ENCODE measurements at regions not wholly inside any gene's neighbourhood (a gene's known extent, or its start where the extent isn't known, plus 50 kb on each side); places are given as distances from the start of the nearest gene placed in this dataset.

DNA sequence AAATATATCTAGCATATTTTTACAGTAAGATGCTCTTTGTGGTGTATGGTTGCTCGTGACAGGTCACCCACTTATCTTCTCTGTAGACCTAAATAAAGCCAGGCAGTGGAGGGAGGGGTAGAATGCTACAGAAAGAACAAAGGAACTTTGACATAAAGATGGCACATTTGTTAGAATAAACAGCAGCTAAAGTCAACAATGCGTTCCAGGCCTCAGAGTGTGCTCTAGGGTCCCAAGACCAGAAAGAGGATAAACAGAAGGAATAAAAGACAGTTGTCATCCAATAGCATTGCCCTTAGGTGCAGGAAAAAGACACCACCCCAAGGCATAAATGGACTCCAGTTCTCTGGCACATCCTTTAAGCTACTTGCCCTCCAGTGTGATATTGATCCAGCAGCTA lies 523.0 kb upstream of the CDH11 start:
- no peak overlapping the region for H3K4me3 ChIP-seq (replicated peaks; ENCODE audit: insufficient read depth, low read length)
- H3K27ac ChIP-seq (replicated peaks) = no peak overlapping the region
- H3K27me3 ChIP-seq (ENCODE audit: insufficient read depth, poor library complexity, severe bottlenecking) = no peaks in the 10 kb centered on the region
- DNase-seq (ENCODE audit: low read depth in 1 of 2, low spot score in 1 of 2) = no peak
- TF ChIP-seq SPI1 (IDR thresholded peaks at IDR 0.05; ENCODE audit: borderline replicate concordance, low read depth) (no peak), GABPA (IDR thresholded peaks at IDR 0.05; ENCODE audit: low read depth) (no peak), POLR2AphosphoS5 (IDR thresholded peaks at IDR 0.05; ENCODE audit: low read depth) (no peak)
- TF ChIP-seq, protein P1, sequence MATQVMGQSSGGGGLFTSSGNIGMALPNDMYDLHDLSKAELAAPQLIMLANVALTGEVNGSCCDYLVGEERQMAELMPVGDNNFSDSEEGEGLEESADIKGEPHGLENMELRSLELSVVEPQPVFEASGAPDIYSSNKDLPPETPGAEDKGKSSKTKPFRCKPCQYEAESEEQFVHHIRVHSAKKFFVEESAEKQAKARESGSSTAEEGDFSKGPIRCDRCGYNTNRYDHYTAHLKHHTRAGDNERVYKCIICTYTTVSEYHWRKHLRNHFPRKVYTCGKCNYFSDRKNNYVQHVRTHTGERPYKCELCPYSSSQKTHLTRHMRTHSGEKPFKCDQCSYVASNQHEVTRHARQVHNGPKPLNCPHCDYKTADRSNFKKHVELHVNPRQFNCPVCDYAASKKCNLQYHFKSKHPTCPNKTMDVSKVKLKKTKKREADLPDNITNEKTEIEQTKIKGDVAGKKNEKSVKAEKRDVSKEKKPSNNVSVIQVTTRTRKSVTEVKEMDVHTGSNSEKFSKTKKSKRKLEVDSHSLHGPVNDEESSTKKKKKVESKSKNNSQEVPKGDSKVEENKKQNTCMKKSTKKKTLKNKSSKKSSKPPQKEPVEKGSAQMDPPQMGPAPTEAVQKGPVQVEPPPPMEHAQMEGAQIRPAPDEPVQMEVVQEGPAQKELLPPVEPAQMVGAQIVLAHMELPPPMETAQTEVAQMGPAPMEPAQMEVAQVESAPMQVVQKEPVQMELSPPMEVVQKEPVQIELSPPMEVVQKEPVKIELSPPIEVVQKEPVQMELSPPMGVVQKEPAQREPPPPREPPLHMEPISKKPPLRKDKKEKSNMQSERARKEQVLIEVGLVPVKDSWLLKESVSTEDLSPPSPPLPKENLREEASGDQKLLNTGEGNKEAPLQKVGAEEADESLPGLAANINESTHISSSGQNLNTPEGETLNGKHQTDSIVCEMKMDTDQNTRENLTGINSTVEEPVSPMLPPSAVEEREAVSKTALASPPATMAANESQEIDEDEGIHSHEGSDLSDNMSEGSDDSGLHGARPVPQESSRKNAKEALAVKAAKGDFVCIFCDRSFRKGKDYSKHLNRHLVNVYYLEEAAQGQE (IDR thresholded peaks at IDR 0.05; ENCODE audit: insufficient replicate concordance, low read depth) = no peak
- TF ChIP-seq, protein P2, sequence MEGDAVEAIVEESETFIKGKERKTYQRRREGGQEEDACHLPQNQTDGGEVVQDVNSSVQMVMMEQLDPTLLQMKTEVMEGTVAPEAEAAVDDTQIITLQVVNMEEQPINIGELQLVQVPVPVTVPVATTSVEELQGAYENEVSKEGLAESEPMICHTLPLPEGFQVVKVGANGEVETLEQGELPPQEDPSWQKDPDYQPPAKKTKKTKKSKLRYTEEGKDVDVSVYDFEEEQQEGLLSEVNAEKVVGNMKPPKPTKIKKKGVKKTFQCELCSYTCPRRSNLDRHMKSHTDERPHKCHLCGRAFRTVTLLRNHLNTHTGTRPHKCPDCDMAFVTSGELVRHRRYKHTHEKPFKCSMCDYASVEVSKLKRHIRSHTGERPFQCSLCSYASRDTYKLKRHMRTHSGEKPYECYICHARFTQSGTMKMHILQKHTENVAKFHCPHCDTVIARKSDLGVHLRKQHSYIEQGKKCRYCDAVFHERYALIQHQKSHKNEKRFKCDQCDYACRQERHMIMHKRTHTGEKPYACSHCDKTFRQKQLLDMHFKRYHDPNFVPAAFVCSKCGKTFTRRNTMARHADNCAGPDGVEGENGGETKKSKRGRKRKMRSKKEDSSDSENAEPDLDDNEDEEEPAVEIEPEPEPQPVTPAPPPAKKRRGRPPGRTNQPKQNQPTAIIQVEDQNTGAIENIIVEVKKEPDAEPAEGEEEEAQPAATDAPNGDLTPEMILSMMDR (IDR thresholded peaks at IDR 0.05; ENCODE audit: insufficient read depth, low read length) = no peak

GRCh38 chr16:65641762-65642289 lies 520.0 kb upstream of the CDH11 start:
- no peak overlapping the region for H3K4me3 ChIP-seq (replicated peaks; ENCODE audit: insufficient read depth, low read length)
- DNase-seq (ENCODE audit: low read depth in 1 of 2, low spot score in 1 of 2) = no peak
- peaks cover 2% of the 10 kb centered on the region for H3K27me3 ChIP-seq (ENCODE audit: insufficient read depth, poor library complexity, severe bottlenecking)
- TF ChIP-seq SPI1 (IDR thresholded peaks at IDR 0.05; ENCODE audit: borderline replicate concordance, low read depth) (no peak), POLR2AphosphoS5 (IDR thresholded peaks at IDR 0.05; ENCODE audit: low read depth) (no peak), GABPA (IDR thresholded peaks at IDR 0.05; ENCODE audit: low read depth) (no peak)
- TF ChIP-seq, protein P1 (IDR thresholded peaks at IDR 0.05; ENCODE audit: insufficient replicate concordance, low read depth) = no peak
- TF ChIP-seq, protein P2 (IDR thresholded peaks at IDR 0.05; ENCODE audit: insufficient read depth, low read length) = no peak
- H3K27ac ChIP-seq (replicated peaks) = no peak overlapping the region

DNA sequence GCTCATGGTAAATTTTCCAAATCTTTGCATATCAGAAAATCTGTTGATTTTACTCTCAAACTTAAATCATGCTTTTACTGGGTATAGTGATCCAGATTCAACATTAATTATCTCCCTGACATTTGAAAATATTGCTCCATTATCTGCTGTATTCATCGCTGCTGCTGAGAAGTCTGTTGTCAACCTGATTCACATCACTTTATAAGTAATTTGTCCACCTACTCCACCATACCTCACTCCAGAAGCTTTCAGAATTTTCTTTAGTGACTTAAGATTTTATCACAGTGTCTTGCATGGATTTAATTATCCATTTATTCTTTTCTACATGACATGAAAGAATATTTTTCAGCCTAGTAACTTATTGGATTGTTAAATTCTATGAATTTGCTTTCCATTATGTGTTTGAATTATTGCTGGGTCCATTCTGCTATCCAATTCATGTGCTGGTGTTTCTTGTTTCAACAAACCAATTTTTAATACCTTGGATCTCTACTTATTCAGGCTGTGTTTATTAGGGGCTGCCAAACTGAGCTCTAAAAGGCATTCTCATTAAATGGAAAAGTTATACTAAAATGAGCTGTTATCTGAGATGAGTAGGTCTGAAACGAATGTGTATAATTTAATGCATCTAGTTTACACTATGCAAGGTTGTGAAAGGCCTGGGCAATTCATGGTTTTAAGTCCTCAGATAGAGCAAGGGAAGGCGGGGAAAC lies 519.3 kb upstream of the CDH11 start:
- H3K27ac ChIP-seq (replicated peaks) = no peak overlapping the region
- TF ChIP-seq, protein P2 (IDR thresholded peaks at IDR 0.05; ENCODE audit: insufficient read depth, low read length) = no peak
- TF ChIP-seq GABPA (IDR thresholded peaks at IDR 0.05; ENCODE audit: low read depth) (no peak), SPI1 (IDR thresholded peaks at IDR 0.05; ENCODE audit: borderline replicate concordance, low read depth) (no peak), POLR2AphosphoS5 (IDR thresholded peaks at IDR 0.05; ENCODE audit: low read depth) (no peak)
- TF ChIP-seq, protein P1 (IDR thresholded peaks at IDR 0.05; ENCODE audit: insufficient replicate concordance, low read depth) = no peak
- DNase-seq (ENCODE audit: low read depth in 1 of 2, low spot score in 1 of 2) = no peak
- no peak overlapping the region for H3K4me3 ChIP-seq (replicated peaks; ENCODE audit: insufficient read depth, low read length)
- H3K27me3 ChIP-seq (ENCODE audit: insufficient read depth, poor library complexity, severe bottlenecking) = peaks cover 2% of the 10 kb centered on the region
